SK-N-MC (cell line): ENCODE measurements at regions not wholly inside any gene's neighbourhood (a gene's known extent, or its start where the extent isn't known, plus 50 kb on each side); places are given as distances from the start of the nearest gene placed in this dataset.

Experiments
- EZH2 ChIP-seq: fragments of 200-600 bp; sonication (generic); IDR thresholded peaks from one replicate; pipeline ENCODE4 v1.6.1; 2017; ENCODE audit warnings: antibody characterized with exemption
- FOXP2 ChIP-seq: optimal IDR thresholded peaks from 2 replicates; pipeline ENCODE3; 2011; ENCODE audit warnings: mild to moderate bottlenecking, moderate library complexity; ENCODE audit not compliant: insufficient read depth; ENCODE audit errors: extremely low read length, control extremely low read depth
- POLR2AphosphoS5 ChIP-seq: IDR thresholded peaks from 2 replicates; pipeline ENCODE4 v1.6.1; 2012; ENCODE audit warnings: mild to moderate bottlenecking, low read depth, low read length, borderline replicate concordance

DNA sequence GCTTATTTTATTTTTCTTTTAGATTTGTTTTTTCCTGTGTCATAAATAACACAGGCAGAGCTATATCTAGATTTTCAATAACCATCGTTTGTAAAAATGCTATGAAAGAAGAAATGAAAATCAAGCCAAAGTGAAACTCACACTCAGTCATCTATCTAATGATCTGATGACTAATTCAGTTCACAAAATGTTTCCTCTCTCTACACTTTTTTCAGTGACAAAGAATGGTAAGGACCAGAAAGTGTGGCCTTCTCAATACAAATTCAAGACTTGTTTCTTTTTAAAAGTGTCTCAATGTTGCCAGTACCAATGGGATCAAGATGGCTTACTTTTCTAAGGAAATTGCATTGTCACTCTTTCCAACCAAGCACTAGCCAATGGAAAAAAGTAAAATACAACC, 282.8 kb upstream of the PKN2 start:
- TF ChIP-seq EZH2: no peak
- no peak for TF ChIP-seq FOXP2
- no peak for TF ChIP-seq POLR2AphosphoS5
